ENCODE measurements at regions not wholly inside any gene's neighbourhood (a gene's known extent, or its start where the extent isn't known, plus 50 kb on each side); places are given as distances from the start of the nearest gene placed in this dataset.

- TF ChIP-seq FOXP4 (CRISPR knock-in tag; IDR thresholded peaks at IDR 0.05; ENCODE audit: borderline replicate concordance) (no peak), BRD9 (IDR thresholded peaks at IDR 0.05; ENCODE audit: low read depth, partially characterized antibody) (peak; percentile 55), ZBTB1 (CRISPR knock-in tag; IDR thresholded peaks at IDR 0.05; ENCODE audit: borderline replicate concordance, low read depth) (no peak), BRD4 (IDR thresholded peaks at IDR 0.05) (no peak), ZFX (CRISPR knock-in tag; IDR thresholded peaks at IDR 0.05) (no peak), ZKSCAN1 (IDR thresholded peaks at IDR 0.05; ENCODE audit: low read depth, low read length) (no peak; the same call in 1 of the 2 replicates), ZNF124 (CRISPR knock-in tag; IDR thresholded peaks at IDR 0.05) (no peak), STAT5B (CRISPR knock-in tag; IDR thresholded peaks at IDR 0.05) (no peak), SMARCA4 (IDR thresholded peaks at IDR 0.05) (peak; percentile 32), PHF21A (IDR thresholded peaks at IDR 0.05; ENCODE audit: borderline replicate concordance, low read depth) (peak; percentile 95), ESRRA (IDR thresholded peaks at IDR 0.05; ENCODE audit: borderline replicate concordance, low read depth) (no peak), ATF1 (CRISPR knock-in tag; IDR thresholded peaks at IDR 0.05) (no peak), ATF1 (tag; IDR thresholded peaks at IDR 0.05) (peak; percentile 96), RBBP5 (IDR thresholded peaks at IDR 0.05; ENCODE audit: borderline replicate concordance, insufficient read depth, low read length, poor library complexity, severe bottlenecking) (no peak), RBM17 (IDR thresholded peaks at IDR 0.05; ENCODE audit: borderline replicate concordance, low read depth, low read length) (no peak), SMAD2 (IDR thresholded peaks at IDR 0.05; ENCODE audit: low read depth, low read length) (no peak), ZNF24 (IDR thresholded peaks at IDR 0.05) (peak; percentile 44; the same call in 1 of the 2 replicates), ZFP1 (CRISPR knock-in tag; IDR thresholded peaks at IDR 0.05) (no peak), STAT5A (IDR thresholded peaks at IDR 0.05; ENCODE audit: borderline replicate concordance, low read length) (peak; percentile 49; the same call in 1 of the 2 replicates), PHF20 (IDR thresholded peaks at IDR 0.05; ENCODE audit: partially characterized antibody) (peak; percentile 21), ZC3H8 (IDR thresholded peaks at IDR 0.05) (peak; percentile 98), ILF3 (IDR thresholded peaks at IDR 0.05; ENCODE audit: borderline replicate concordance) (peak; percentile 99), ZNF253 (CRISPR knock-in tag; conservative IDR thresholded peaks at IDR 0.05) (peak; percentile 84), ATF7 (IDR thresholded peaks at IDR 0.05) (peak; percentile 93), NUFIP1 (IDR thresholded peaks at IDR 0.05; ENCODE audit: partially characterized antibody) (peak; percentile 13), SMAD4 (CRISPR knock-in tag; conservative IDR thresholded peaks at IDR 0.05) (no peak; the same call in 1 of the 2 replicates), TSC22D4 (tag; IDR thresholded peaks at IDR 0.05) (no peak)
- TF ChIP-seq, protein P1, sequence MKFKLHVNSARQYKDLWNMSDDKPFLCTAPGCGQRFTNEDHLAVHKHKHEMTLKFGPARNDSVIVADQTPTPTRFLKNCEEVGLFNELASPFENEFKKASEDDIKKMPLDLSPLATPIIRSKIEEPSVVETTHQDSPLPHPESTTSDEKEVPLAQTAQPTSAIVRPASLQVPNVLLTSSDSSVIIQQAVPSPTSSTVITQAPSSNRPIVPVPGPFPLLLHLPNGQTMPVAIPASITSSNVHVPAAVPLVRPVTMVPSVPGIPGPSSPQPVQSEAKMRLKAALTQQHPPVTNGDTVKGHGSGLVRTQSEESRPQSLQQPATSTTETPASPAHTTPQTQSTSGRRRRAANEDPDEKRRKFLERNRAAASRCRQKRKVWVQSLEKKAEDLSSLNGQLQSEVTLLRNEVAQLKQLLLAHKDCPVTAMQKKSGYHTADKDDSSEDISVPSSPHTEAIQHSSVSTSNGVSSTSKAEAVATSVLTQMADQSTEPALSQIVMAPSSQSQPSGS (CRISPR knock-in tag; IDR thresholded peaks at IDR 0.05): no peak
- TF ChIP-seq, protein P2, sequence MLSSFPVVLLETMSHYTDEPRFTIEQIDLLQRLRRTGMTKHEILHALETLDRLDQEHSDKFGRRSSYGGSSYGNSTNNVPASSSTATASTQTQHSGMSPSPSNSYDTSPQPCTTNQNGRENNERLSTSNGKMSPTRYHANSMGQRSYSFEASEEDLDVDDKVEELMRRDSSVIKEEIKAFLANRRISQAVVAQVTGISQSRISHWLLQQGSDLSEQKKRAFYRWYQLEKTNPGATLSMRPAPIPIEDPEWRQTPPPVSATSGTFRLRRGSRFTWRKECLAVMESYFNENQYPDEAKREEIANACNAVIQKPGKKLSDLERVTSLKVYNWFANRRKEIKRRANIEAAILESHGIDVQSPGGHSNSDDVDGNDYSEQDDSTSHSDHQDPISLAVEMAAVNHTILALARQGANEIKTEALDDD (IDR thresholded peaks at IDR 0.05): no peak
These were observed 94.7 kb downstream of the PPIAL4G start (continued) for GRCh38 chr1:148388260-148389026.

Measured in K562 (cell line).